T-cell (primary cell): ENCODE measurements at regions not wholly inside any gene's neighbourhood (a gene's known extent, or its start where the extent isn't known, plus 50 kb on each side); places are given as distances from the start of the nearest gene placed in this dataset.
"Not testable (repeated sequence)": the region's sequence is repeated elsewhere in the genome, so short reads cannot be mapped to it uniquely, and the experiment has no call there.

ENCODE experiments used
- ATAC-seq, 4 experiments: fragments of 200-7000 bp in 3 of 4; fragments of 150-1000 bp in 1 of 4; cut with Tn5 transposase; replicated peaks in 1 of 4; 1 replicate in 3 of 4; 2 replicates in 1 of 4; pipeline ENCODE4 v1.10.0; 2021; ENCODE audit warnings: moderate library complexity in 3 of 4, mild to moderate bottlenecking in 2 of 4, moderate number of reproducible peaks in 1 of 4
- CTCF ChIA-PET, 2 donors: fragments of 300-600 bp; sonication (Branson Sonifier 250); formaldehyde crosslinking; loops; one replicate each; lab custom pipeline; 2022; ENCODE audit warnings: antibody characterized with exemption in 2 of 2; lab: Charles Lee
- POLR2A ChIA-PET, 2 donors: fragments of 300-600 bp; sonication (Branson Sonifier 250); formaldehyde crosslinking; loops; one replicate each; lab custom pipeline; 2022; ENCODE audit warnings: antibody characterized with exemption in 2 of 2; lab: Charles Lee
- DNase-seq, 35 experiments: peaks; one replicate each; pipeline versions ENCODE4 v3.0.0 to v3.0.0-alpha.2; 2013 to 2023
- H3K27ac ChIP-seq: one replicate; pipeline ENCODE4 v1.5.1; 2013; ENCODE audit warnings: low read length
- H3K27me3 ChIP-seq, 2 experiments: replicated peaks in 1 of 2; 1 replicate in 1 of 2; 2 replicates in 1 of 2; pipeline versions ENCODE4 v1.6.1 to v1.7.0; 2013; ENCODE audit warnings: low read length in 1 of 2, mixed read lengths in 1 of 2; ENCODE audit not compliant: control insufficient read depth in 2 of 2, insufficient read depth in 2 of 2; ENCODE audit errors: extremely low read depth in 1 of 2
- H3K36me3 ChIP-seq, 2 donors: 1 replicate in 1 of 2; 2 replicates in 1 of 2; pipeline versions ENCODE4 v1.6.1 to v1.7.0; 2013; ENCODE audit warnings: low read length in 1 of 2; ENCODE audit not compliant: control insufficient read depth in 2 of 2, insufficient read depth in 1 of 2; ENCODE audit errors: extremely low read depth in 1 of 2
- H3K4me1 ChIP-seq, 2 experiments: 1 replicate in 1 of 2; 2 replicates in 1 of 2; pipeline versions ENCODE4 v1.6.1 to v1.7.0; 2013; ENCODE audit warnings: low read length in 2 of 2, mixed read lengths in 1 of 2; ENCODE audit not compliant: insufficient read depth in 2 of 2, control insufficient read depth in 1 of 2; ENCODE audit errors: extremely low read depth in 1 of 2
- H3K4me3 ChIP-seq, 2 donors: 1 replicate in 1 of 2; 2 replicates in 1 of 2; pipeline versions ENCODE4 v1.5.1 to v1.7.0; 2013; ENCODE audit warnings: mild to moderate bottlenecking in 2 of 2, low read length in 1 of 2, moderate library complexity in 1 of 2; ENCODE audit not compliant: control insufficient read depth in 1 of 2; ENCODE audit errors: extremely low read depth in 1 of 2
- H3K9me3 ChIP-seq: 2 replicates; pipeline ENCODE4 v1.7.0; 2013
- H3K27ac Mint-ChIP-seq, 2 donors: one replicate each; pipeline ENCODE4 v1.8.0; 2020 to 2021; ENCODE audit warnings: mild to moderate bottlenecking in 2 of 2, mixed read lengths in 2 of 2
- H3K27me3 Mint-ChIP-seq, 2 donors: one replicate each; pipeline ENCODE4 v1.8.0; 2021 to 2022; ENCODE audit warnings: mixed read lengths in 2 of 2
- H3K36me3 Mint-ChIP-seq: one replicate; pipeline ENCODE4 v1.8.0; 2021; ENCODE audit warnings: mixed read lengths
- H3K4me1 Mint-ChIP-seq, 3 donors: one replicate each; pipeline ENCODE4 v1.8.0; 2020 to 2022; ENCODE audit warnings: mixed read lengths in 3 of 3, mild to moderate bottlenecking in 1 of 3
- H3K4me3 Mint-ChIP-seq, 3 donors: one replicate each; pipeline ENCODE4 v1.8.0; 2020 to 2022; ENCODE audit warnings: mild to moderate bottlenecking in 3 of 3, mixed read lengths in 3 of 3, moderate library complexity in 3 of 3
- H3K9me3 Mint-ChIP-seq, 3 donors: one replicate each; pipeline ENCODE4 v1.8.0; 2020 to 2022; ENCODE audit warnings: mixed read lengths in 3 of 3
- WGBS: methylation state at CpG from one replicate; pipeline ENCODE4 v1.1.5; 2013; ENCODE audit warnings: missing lambda C conversion rate; ENCODE audit not compliant: insufficient coverage; 5-methylcytosine and 5-hydroxymethylcytosine counted together

DNA sequence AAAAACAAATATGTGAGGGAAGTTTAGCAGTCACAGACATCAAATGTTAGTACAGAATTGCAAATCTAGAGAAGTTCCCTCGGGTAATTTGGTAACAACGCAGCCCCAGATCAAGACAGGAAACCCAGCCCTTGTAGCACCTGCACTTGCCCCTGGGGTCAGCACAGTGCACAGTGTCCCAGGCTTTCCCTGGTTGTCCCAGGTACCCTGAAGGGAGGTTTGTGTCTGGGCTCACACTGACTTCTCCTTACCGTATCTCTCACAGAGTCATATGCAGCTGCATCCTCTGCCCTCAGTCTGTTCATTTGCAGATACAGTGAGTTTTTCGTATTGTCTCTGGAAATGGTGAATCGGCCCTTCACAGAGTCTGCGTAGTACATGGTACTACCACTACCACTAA is 528.9 kb downstream of the TMEM121 start:
- H3K27me3 ChIP-seq, result peaks cover 0 to 5% of the 10 kb centered on the region in 2 experiments
- Mint-ChIP-seq H3K4me3 (no peak overlapping the region), H3K4me1 (peaks cover 4 to 16% (median 5%) of the 10 kb centered on the region in 3 donors), H3K36me3 (no peaks in the 10 kb centered on the region), H3K27me3 (peaks cover 12 to 27% of the 10 kb centered on the region in 2 donors), H3K27ac (no peak overlapping the region), H3K9me3 (no peaks in the 10 kb centered on the region)
- POLR2A ChIA-PET, result no interaction called here
- ATAC-seq, result peak in 2 of 4 experiments; percentile 23 to 53
- CTCF ChIA-PET, result no interaction called here
- no peak overlapping the region for H3K4me3 ChIP-seq
- DNase-seq, result no peak
- H3K27ac ChIP-seq, result no peak overlapping the region
- no peaks in the 10 kb centered on the region for H3K4me1 ChIP-seq
- WGBS, result 33% methylated on average over 1 of the region's 6 CpGs
- no peaks in the 10 kb centered on the region for H3K9me3 ChIP-seq
- H3K36me3 ChIP-seq, result no peaks in the 10 kb centered on the region

DNA sequence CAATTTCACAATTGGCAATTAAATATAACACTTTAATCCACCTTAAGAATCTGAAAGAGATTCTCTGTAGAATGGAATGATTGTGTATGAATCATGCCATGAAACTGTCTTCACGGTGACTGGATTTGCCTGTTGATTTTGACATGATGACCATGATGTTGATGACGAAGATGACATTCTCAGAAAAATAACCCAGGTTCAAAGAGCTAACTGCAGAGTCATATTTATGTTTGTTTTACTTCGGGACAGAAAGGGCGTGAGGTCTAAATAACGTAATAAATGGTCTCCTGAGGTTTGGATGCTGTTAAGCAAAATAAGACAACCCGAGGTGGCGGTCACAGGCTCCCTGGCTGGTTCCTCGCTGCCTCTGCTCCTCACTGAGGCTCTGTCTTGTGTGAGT is 532.0 kb downstream of the TMEM121 start:
- Mint-ChIP-seq H3K4me1 (peaks cover 21 to 31% (median 24%) of the 10 kb centered on the region in 3 donors), H3K4me3 (no peak overlapping the region), H3K27ac (no peak overlapping the region), H3K9me3 (no peaks in the 10 kb centered on the region), H3K27me3 (peaks cover 8 to 29% of the 10 kb centered on the region in 2 donors), H3K36me3 (no peaks in the 10 kb centered on the region)
- Histone ChIP-seq H3K4me1 (peaks cover 9 to 16% of the 10 kb centered on the region in 2 experiments), H3K9me3 (no peaks in the 10 kb centered on the region), H3K27me3 (peaks cover 0 to 8% of the 10 kb centered on the region in 2 experiments), H3K36me3 (no peaks in the 10 kb centered on the region), H3K4me3 (no peak overlapping the region), H3K27ac (no peak overlapping the region)
- ChIA-PET POLR2A (no interaction called here), CTCF (no interaction called here)
- 76% methylated on average over 5 of the region's 8 CpGs for WGBS
- no peak for ATAC-seq
- no peak for DNase-seq

DNA sequence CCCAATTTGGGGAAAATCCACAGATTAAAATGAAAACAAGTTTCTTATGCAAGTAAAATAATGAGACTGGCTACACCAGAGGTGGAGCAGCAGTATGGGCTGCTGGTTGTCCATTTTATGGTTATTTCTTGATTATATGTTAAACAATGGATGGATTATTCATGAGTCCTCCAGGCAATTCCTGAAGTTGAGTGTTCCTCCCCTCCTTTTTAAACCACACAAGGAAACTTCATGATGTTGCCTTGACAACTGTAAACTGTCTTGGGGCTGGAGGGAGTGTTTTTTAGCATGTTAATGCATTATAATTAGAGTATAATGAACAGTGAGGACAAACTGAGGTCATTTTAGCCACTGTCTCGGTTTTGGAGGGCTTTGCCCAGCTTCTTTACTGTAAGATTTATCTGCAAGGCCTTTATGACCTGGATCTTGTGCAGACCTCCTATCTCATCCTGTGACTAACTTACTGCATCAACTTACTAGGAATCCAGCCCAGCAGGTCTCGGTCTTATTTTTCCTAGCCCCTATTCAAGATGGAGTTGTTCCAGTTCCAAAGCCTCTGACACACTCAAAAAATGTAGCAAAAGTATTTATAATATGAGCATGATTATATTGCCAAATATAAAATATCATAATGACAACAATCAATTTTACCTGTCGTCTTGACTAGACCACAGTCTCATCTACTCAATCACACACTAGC is 534.0 kb downstream of the TMEM121 start:
- peaks cover 17 to 21% (median 20%) of the 10 kb centered on the region in 3 donors for H3K4me1 Mint-ChIP-seq
- Histone ChIP-seq H3K4me3 (no peak overlapping the region), H3K9me3 (no peaks in the 10 kb centered on the region), H3K4me1 (peaks cover 9 to 16% of the 10 kb centered on the region in 2 experiments), H3K27ac (no peak overlapping the region), H3K36me3 (no peaks in the 10 kb centered on the region), H3K27me3 (peaks cover 0 to 8% of the 10 kb centered on the region in 2 experiments)
- no peaks in the 10 kb centered on the region for H3K9me3 Mint-ChIP-seq
- ATAC-seq (no peak), DNase-seq (no peak)
- no peaks in the 10 kb centered on the region for H3K36me3 Mint-ChIP-seq
- 75% methylated on average over 1 of the region's 3 CpGs for whole genome bisulfite sequencing
- H3K4me3 Mint-ChIP-seq, result no peak overlapping the region
- H3K27me3 Mint-ChIP-seq, result peaks cover 8 to 35% of the 10 kb centered on the region in 2 donors
- ChIA-PET CTCF (interaction anchor here (0.5 to 0.6 kb wide), 2 partner anchors 110 to 1982 kb away, joined by 3 to 5 read pairs; no protein-coding TSS in a partner anchor), POLR2A (no interaction called here)
- no peak overlapping the region for H3K27ac Mint-ChIP-seq

DNA sequence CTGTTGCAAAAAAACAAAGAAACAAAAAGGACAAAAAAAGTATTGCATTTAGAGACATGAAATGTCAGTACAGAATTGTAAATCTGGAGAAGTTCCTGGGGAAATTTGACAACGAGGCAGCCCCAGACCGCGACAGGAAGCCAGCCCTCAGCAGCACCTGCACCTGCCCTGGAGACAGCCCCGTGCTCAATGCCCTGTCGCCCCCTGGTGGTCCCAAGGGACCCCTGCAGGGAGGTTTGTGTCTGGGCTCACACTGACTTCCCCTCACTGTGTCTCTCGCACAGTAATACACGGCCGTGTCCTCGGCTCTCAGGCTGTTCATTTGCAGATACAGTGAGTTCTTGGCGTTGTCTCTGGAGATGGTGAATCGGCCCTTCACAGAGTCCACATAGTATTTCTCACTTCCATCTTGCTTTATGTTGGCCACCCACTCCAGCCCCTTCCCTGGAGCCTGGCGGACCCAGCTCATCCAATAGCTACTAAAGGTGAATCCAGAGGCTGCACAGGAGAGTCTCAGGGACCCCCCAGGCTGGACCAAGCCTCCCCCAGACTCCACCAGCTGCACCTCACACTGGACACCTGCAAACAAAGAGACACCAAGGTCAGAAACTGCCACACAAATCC is 535.6 kb downstream of the TMEM121 start:
- H3K27me3 ChIP-seq, H3K36me3 ChIP-seq, H3K36me3 Mint-ChIP-seq, H3K9me3 ChIP-seq, POLR2A ChIA-PET, H3K4me3 ChIP-seq, H3K9me3 Mint-ChIP-seq, CTCF ChIA-PET, H3K27ac ChIP-seq: not testable (repeated sequence)
- Mint-ChIP-seq H3K27ac (peak overlapping the region; percentile 50 to 68), H3K4me3 (peak overlapping the region in 1 of 3 donors; percentile 31), H3K27me3 (peaks cover 15 to 37% of the 10 kb centered on the region in 2 donors), H3K4me1 (peaks cover 15 to 20% (median 16%) of the 10 kb centered on the region in 3 donors)
- ATAC-seq, result peak; percentile 98 to 100 (median 100)
- DNase-seq, result peak; percentile 74 to 91 (median 86)
- H3K4me1 ChIP-seq, result peaks cover 9 to 16% of the 10 kb centered on the region in 2 experiments
- 22% methylated on average over 6 of the region's 12 CpGs for WGBS

DNA sequence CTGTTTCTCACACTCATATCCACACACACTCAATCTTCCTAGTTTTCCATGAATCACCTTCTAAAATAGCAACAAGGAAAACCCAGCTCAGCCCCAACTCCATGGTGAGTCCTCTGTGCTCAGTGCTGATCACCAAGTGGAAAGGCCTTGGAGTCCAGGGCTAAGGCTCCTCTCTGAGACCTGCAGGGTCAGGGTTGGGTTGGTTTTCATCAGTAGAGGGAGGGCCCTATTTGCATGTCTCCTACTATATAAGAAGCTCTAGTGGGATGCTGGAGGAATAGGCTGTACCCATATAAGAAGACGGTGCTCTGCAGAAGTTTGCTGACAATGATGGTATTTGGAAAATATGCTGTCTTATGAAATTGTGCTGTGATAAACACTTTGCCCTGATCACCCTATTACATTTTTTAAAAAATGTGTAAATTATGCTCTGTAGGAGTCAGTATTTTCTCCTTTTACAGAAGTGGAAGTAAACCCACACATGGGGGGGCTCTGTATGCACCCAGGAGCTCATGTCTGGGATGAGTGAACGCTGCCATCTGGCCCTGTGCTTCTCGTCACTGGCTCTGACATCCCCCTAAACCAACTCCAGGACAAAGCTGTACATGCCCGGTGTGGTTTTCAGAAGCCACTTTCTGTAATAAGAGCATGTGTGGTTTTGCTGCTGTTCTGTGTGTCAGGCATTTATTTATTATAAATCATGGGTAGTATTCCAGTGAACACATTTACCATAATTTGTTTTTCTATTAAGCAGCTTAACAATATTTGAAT is 536.3 kb downstream of the TMEM121 start:
- CTCF ChIA-PET, result interaction anchor here in 1 of 2 donors (0.6 kb wide), 1 partner anchor 8 kb away, joined by 4 read pairs; no protein-coding TSS in a partner anchor
- no peaks in the 10 kb centered on the region for H3K36me3 ChIP-seq
- peak in 1 of 35 experiments; percentile 13 for DNase-seq
- peaks cover 0 to 5% of the 10 kb centered on the region in 2 experiments for H3K27me3 ChIP-seq
- H3K4me3 Mint-ChIP-seq, result no peak overlapping the region
- ATAC-seq, result no peak
- POLR2A ChIA-PET, result no interaction called here
- no peaks in the 10 kb centered on the region for H3K9me3 ChIP-seq
- no peak overlapping the region for H3K27ac ChIP-seq
- peaks cover 15 to 20% (median 16%) of the 10 kb centered on the region in 3 donors for H3K4me1 Mint-ChIP-seq
- H3K4me3 ChIP-seq, result no peak overlapping the region
- H3K4me1 ChIP-seq, result peaks cover 9 to 16% of the 10 kb centered on the region in 2 experiments
- no peak overlapping the region for H3K27ac Mint-ChIP-seq
- H3K36me3 Mint-ChIP-seq, result no peaks in the 10 kb centered on the region
- no peaks in the 10 kb centered on the region for H3K9me3 Mint-ChIP-seq
- WGBS, result no CpG with 5 or more reads among the region's 4 CpGs
- H3K27me3 Mint-ChIP-seq, result peaks cover 9 to 37% of the 10 kb centered on the region in 2 donors

DNA sequence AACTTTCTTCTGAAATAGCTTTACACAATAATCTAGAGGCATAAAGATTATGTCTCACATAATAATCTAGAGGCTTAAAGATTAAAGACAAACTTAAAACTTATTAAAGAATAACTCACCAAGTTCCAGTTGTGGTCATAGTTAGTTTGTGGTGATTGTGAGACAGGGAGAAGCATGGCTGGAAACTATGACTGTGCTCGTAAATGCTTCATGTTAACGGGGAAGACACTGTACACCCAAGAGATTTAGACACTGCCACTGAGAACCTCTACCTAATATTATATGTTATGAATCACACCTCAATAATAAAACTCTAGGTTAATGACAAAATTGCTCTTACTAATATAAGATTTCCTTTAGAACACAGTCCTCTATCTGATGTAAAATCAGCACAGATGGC is 541.6 kb downstream of the TMEM121 start:
- POLR2A ChIA-PET, result no interaction called here
- Histone ChIP-seq H3K4me1 (peaks cover 0 to 2% of the 10 kb centered on the region in 2 experiments), H3K36me3 (no peaks in the 10 kb centered on the region), H3K27me3 (peaks cover 0 to 2% of the 10 kb centered on the region in 2 experiments), H3K4me3 (no peak overlapping the region), H3K9me3 (no peaks in the 10 kb centered on the region), H3K27ac (no peak overlapping the region)
- ATAC-seq, result no peak
- CTCF ChIA-PET, result interaction anchor here in 1 of 2 donors (0.6 kb wide), 1 partner anchor 168 kb away, joined by 7 read pairs; no protein-coding TSS in a partner anchor
- H3K27me3 Mint-ChIP-seq, result peaks cover 14 to 44% of the 10 kb centered on the region in 2 donors
- no peak for DNase-seq
- no peak overlapping the region for H3K27ac Mint-ChIP-seq
- H3K4me3 Mint-ChIP-seq, result no peak overlapping the region
- peaks cover 0 to 2% (median 0%) of the 10 kb centered on the region in 3 donors for H3K4me1 Mint-ChIP-seq
- H3K36me3 Mint-ChIP-seq, result no peaks in the 10 kb centered on the region
- WGBS, result no CpG with 5 or more reads among the region's 2 CpGs
- no peaks in the 10 kb centered on the region for H3K9me3 Mint-ChIP-seq
